Right lobe of liver (tissue), 6 donors: ENCODE measurements at regions not wholly inside any gene's neighbourhood (a gene's known extent, or its start where the extent isn't known, plus 50 kb on each side); places are given as distances from the start of the nearest gene placed in this dataset.

Source experiments
- ATAC-seq, 4 donors: fragments of 200-7000 bp; cut with Tn5 transposase; one replicate each; pipeline ENCODE4 v1.9.1; 2020; ENCODE audit warnings: mild to moderate bottlenecking in 4 of 4, moderate library complexity in 4 of 4
- DNase-seq, 3 donors: peaks; one replicate each; pipeline ENCODE4 v3.0.0-alpha.2; 2020
- H3K27ac ChIP-seq, 3 donors: fragments of 200-600 bp; one replicate each; pipeline ENCODE4 v1.8.0; 2022
- H3K27me3 ChIP-seq, 2 donors: fragments of 200-600 bp; one replicate each; pipeline ENCODE4 v1.8.0; 2022
- H3K36me3 ChIP-seq, 4 donors: fragments of 200-600 bp; sonication (generic) in 1 of 4; one replicate each; pipeline versions ENCODE4 v1.5.1 to v1.8.0; 2017 to 2022; ENCODE audit warnings: control low read depth in 1 of 4
- H3K4me1 ChIP-seq, 4 donors: fragments of 200-600 bp; sonication (generic) in 1 of 4; one replicate each; pipeline versions ENCODE4 v1.5.1 to v1.8.0; 2017 to 2022; ENCODE audit warnings: control low read depth in 1 of 4
- H3K4me3 ChIP-seq, 3 donors: fragments of 200-600 bp; one replicate each; pipeline ENCODE4 v1.8.0; 2022
- H3K9me3 ChIP-seq, 4 donors: fragments of 200-600 bp; sonication (generic) in 1 of 4; one replicate each; pipeline versions ENCODE4 v1.5.1 to v1.8.0; 2017 to 2022; ENCODE audit warnings: control low read depth in 1 of 4
- CTCF ChIP-seq, 4 donors: fragments of 200-600 bp in 3 of 4; fragments of 450-650 bp in 1 of 4; IDR thresholded peaks; one replicate each; pipeline versions ENCODE4 v1.5.1 to v1.8.0; 2016 to 2022; ENCODE audit warnings: antibody characterized with exemption in 4 of 4, mild to moderate bottlenecking in 2 of 4
- POLR2A ChIP-seq: fragments of 450-650 bp; IDR thresholded peaks from one replicate; pipeline ENCODE4 v1.6.1; 2017; ENCODE audit warnings: antibody characterized with exemption, mild to moderate bottlenecking
- WGBS: methylation state at CpG from one replicate; pipeline ENCODE4 v1.1.6; 2018; ENCODE audit warnings: low coverage, low lambda C conversion rate; ENCODE audit not compliant: insufficient coverage; ENCODE audit errors: missing lambda C conversion rate; 5-methylcytosine and 5-hydroxymethylcytosine counted together
- intact Hi-C, 2 donors: fragments of 100-400 bp; cut with DNase I; formaldehyde crosslinking; loops; one replicate each; pipeline versions ENCODE4 v1.11.2 to v1.14.1; 2022
- donor health status: DM: no; HTN: yes; CAD: no.
- donor health status: DM: no; HTN: no; CAD: no.
- donor health status: DM: no; HTN: no; CAD: no.
- donor health status: DM: no; HTN: yes; CAD: no.
- donor health status: DM: no; HTN: yes; CAD: no.

- peaks cover 0 to 18% (median 0%) of the 10 kb centered on the region in 4 donors for H3K4me1 ChIP-seq
- peak overlapping the region; percentile 42 to 52 (median 48) for H3K27ac ChIP-seq
- peak overlapping the region; percentile 6 to 18 (median 16) for H3K4me3 ChIP-seq
- no peak for TF ChIP-seq CTCF (IDR thresholded peaks at IDR 0.05)
- TF ChIP-seq POLR2A, result peak; percentile 57
- H3K9me3 ChIP-seq, result no peaks in the 10 kb centered on the region
- WGBS, result 57% methylated on average over 1 of the region's 1 CpG
- DNase-seq (no peak), ATAC-seq (peak; percentile 81 to 92 (median 87))
- intact Hi-C loops, result loop anchor here in 1 of 2 donors (10.0 kb wide), 1 partner anchor 121 kb away; no protein-coding TSS in a partner anchor
- no peaks in the 10 kb centered on the region for H3K36me3 ChIP-seq
- H3K27me3 ChIP-seq, result no peaks in the 10 kb centered on the region
These were observed 293.4 kb upstream of the ACTBL2 start for GRCh38 chr5:57776035-57776434.

GRCh38 chr5:57774439-57774838 is 291.8 kb upstream of the ACTBL2 start:
- TF ChIP-seq CTCF (IDR thresholded peaks at IDR 0.05), result no peak
- TF ChIP-seq POLR2A, result no peak
- DNase-seq, result no peak
- intact Hi-C loops, result loop anchor here in 1 of 2 donors (10.0 kb wide), 1 partner anchor 120 kb away; no protein-coding TSS in a partner anchor
- Histone ChIP-seq H3K27me3 (no peaks in the 10 kb centered on the region), H3K27ac (no peak overlapping the region), H3K9me3 (no peaks in the 10 kb centered on the region), H3K4me3 (no peak overlapping the region), H3K4me1 (peaks cover 0 to 18% (median 0%) of the 10 kb centered on the region in 4 donors), H3K36me3 (no peaks in the 10 kb centered on the region)
- WGBS, result 71% methylated on average over 1 of the region's 1 CpG
- ATAC-seq, result no peak

GRCh38 chr5:57772512-57772911 is 289.9 kb upstream of the ACTBL2 start:
- ATAC-seq, result no peak
- H3K4me1 ChIP-seq, result peaks cover 0 to 7% (median 0%) of the 10 kb centered on the region in 4 donors
- DNase-seq, result no peak
- TF ChIP-seq CTCF (IDR thresholded peaks at IDR 0.05), result no peak
- TF ChIP-seq POLR2A, result no peak
- intact Hi-C loops, result loop anchor here in 1 of 2 donors (10.0 kb wide), 1 partner anchor 118 kb away; no protein-coding TSS in a partner anchor
- no peaks in the 10 kb centered on the region for H3K36me3 ChIP-seq
- H3K4me3 ChIP-seq, result no peak overlapping the region
- no peak overlapping the region for H3K27ac ChIP-seq
- H3K27me3 ChIP-seq, result no peaks in the 10 kb centered on the region
- H3K9me3 ChIP-seq, result no peaks in the 10 kb centered on the region

- Histone ChIP-seq H3K9me3 (no peaks in the 10 kb centered on the region), H3K36me3 (no peaks in the 10 kb centered on the region), H3K27ac (no peak overlapping the region), H3K4me3 (no peak overlapping the region), H3K4me1 (no peaks in the 10 kb centered on the region), H3K27me3 (no peaks in the 10 kb centered on the region)
- ATAC-seq (no peak), DNase-seq (no peak)
- no peak for TF ChIP-seq CTCF (IDR thresholded peaks at IDR 0.05)
- no peak for TF ChIP-seq POLR2A
- WGBS, result 65% methylated on average over 2 of the region's 2 CpGs
- intact Hi-C loops, result loop anchor here in 1 of 2 donors (10.0 kb wide), 1 partner anchor 115 kb away; no protein-coding TSS in a partner anchor
These were observed 287.4 kb upstream of the ACTBL2 start for GRCh38 chr5:57770039-57770438.

GRCh38 chr5:57768745-57769144 is 286.1 kb upstream of the ACTBL2 start:
- H3K27ac ChIP-seq, result no peak overlapping the region
- ATAC-seq, result no peak

More at GRCh38 chr5:57768745-57769144, 286.1 kb upstream of the ACTBL2 start:
- Histone ChIP-seq H3K36me3 (no peaks in the 10 kb centered on the region), H3K9me3 (no peaks in the 10 kb centered on the region), H3K4me3 (no peak overlapping the region), H3K27me3 (no peaks in the 10 kb centered on the region), H3K4me1 (no peaks in the 10 kb centered on the region)
- intact Hi-C loops, result no loop called here
- DNase-seq, result no peak
- 77% methylated on average over 4 of the region's 4 CpGs for WGBS
- TF ChIP-seq CTCF (IDR thresholded peaks at IDR 0.05), result no peak
- TF ChIP-seq POLR2A, result no peak
